ENCODE measurements at regions not wholly inside any gene's neighbourhood (a gene's known extent, or its start where the extent isn't known, plus 50 kb on each side); places are given as distances from the start of the nearest gene placed in this dataset.

GRCh38 chr1:83716641-83717040, 282.3 kb downstream of the TTLL7 start:
- Histone ChIP-seq H3K4me1 (no peaks in the 10 kb centered on the region), H3K4me3 (no peak overlapping the region), H4K20me1 (no peaks in the 10 kb centered on the region), H3K36me3 (no peaks in the 10 kb centered on the region), H3K4me2 (no peak overlapping the region), H3K27ac (no peak overlapping the region), H3K9ac (no peak overlapping the region), H3K9me3 (replicated peaks in 1 of 11) (no peaks in the 10 kb centered on the region), H3K27me3 (no peaks in the 10 kb centered on the region)
- TF ChIP-seq Cebpa-rat (IDR thresholded peaks at IDR 0.05) = no peak

DNA sequence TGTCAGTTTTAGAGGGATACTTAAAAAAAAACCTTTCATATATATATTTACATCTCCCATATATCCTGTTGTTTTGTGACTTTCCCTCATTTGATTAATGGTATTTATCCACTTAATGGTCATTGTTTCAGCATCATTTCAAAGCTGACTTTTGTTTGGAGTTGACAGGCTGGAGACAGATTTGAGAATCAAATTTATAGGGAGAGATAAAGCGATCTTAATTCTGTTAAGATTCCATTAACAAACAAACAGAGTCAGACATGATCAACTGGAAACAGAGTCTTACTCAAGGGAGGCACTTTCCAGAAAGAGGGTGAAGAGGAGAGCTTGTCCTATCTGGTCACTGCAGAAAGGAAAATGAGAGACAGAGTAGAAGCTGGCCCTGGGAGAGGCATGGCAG, 283.4 kb downstream of the TTLL7 start:
- no peak for TF ChIP-seq Cebpa-rat (IDR thresholded peaks at IDR 0.05)
- Histone ChIP-seq H3K9me3 (replicated peaks in 1 of 11) (no peaks in the 10 kb centered on the region), H3K27me3 (no peaks in the 10 kb centered on the region), H3K9ac (no peak overlapping the region), H3K27ac (no peak overlapping the region), H3K4me1 (no peaks in the 10 kb centered on the region), H4K20me1 (no peaks in the 10 kb centered on the region), H3K4me3 (no peak overlapping the region), H3K4me2 (no peak overlapping the region), H3K36me3 (no peaks in the 10 kb centered on the region)

GRCh38 chr1:83709662-83710061, 289.3 kb downstream of the TTLL7 start:
- no peaks in the 10 kb centered on the region for H3K4me1 ChIP-seq
- no peaks in the 10 kb centered on the region for H3K27me3 ChIP-seq
- no peak overlapping the region for H3K4me3 ChIP-seq
- H3K36me3 ChIP-seq = no peaks in the 10 kb centered on the region
- H3K9me3 ChIP-seq (replicated peaks in 1 of 11) = no peaks in the 10 kb centered on the region
- no peak for TF ChIP-seq Cebpa-rat (IDR thresholded peaks at IDR 0.05)
- no peak overlapping the region for H3K4me2 ChIP-seq
- H4K20me1 ChIP-seq = no peaks in the 10 kb centered on the region
- no peak overlapping the region for H3K27ac ChIP-seq
- no peak overlapping the region for H3K9ac ChIP-seq

- 0 out of 20 replicates have a peak, but pooled peaks cover 0 to 1% (median 0%) of the 10 kb centered on the region in 10 experiments for H3K4me1 ChIP-seq
- H3K27ac ChIP-seq = no peak overlapping the region
- H3K9me3 ChIP-seq (replicated peaks in 1 of 11) = no peaks in the 10 kb centered on the region
- no peaks in the 10 kb centered on the region for H4K20me1 ChIP-seq
- H3K36me3 ChIP-seq = no peaks in the 10 kb centered on the region
- H3K27me3 ChIP-seq = no peaks in the 10 kb centered on the region
- H3K9ac ChIP-seq = no peak overlapping the region
- no peak overlapping the region for H3K4me3 ChIP-seq
- TF ChIP-seq Cebpa-rat (IDR thresholded peaks at IDR 0.05) = no peak
- H3K4me2 ChIP-seq = no peak overlapping the region
Measured at GRCh38 chr1:83706354-83706938, 292.5 kb downstream of the TTLL7 start.

DNA sequence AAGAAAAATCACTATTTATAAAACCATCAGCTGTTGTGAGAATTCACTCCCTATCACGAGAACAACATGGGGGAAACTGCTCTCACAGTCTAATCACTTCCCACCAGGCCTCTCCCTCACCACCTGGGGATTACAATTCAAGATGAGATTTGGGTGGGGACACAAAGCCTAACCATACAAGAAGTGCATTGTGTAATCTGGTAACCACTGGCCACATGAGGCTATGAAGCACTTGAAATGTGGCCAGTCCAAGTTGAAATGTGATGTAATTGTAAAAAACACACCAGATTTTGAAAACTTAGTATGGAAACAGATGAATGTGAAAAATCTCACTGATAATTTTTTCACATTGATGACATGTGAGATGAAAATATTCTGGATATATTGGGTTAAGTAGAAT, 293.8 kb downstream of the TTLL7 start:
- Histone ChIP-seq H3K36me3 (no peaks in the 10 kb centered on the region), H3K9me3 (replicated peaks in 1 of 11) (no peaks in the 10 kb centered on the region), H3K9ac (no peak overlapping the region), H3K4me1 (0 out of 20 replicates have a peak, but pooled peaks cover 0 to 4% (median 0%) of the 10 kb centered on the region in 10 experiments), H3K4me2 (no peak overlapping the region), H3K27me3 (no peaks in the 10 kb centered on the region), H3K27ac (no peak overlapping the region), H3K4me3 (no peak overlapping the region), H4K20me1 (no peaks in the 10 kb centered on the region)
- no peak for TF ChIP-seq Cebpa-rat (IDR thresholded peaks at IDR 0.05)

GRCh38 chr1:83704350-83704749, 294.6 kb downstream of the TTLL7 start:
- no peaks in the 10 kb centered on the region for H3K36me3 ChIP-seq
- H3K9me3 ChIP-seq (replicated peaks in 1 of 11) = no peaks in the 10 kb centered on the region
- H3K27ac ChIP-seq = no peak overlapping the region
- no peaks in the 10 kb centered on the region for H3K27me3 ChIP-seq
- no peak overlapping the region for H3K4me3 ChIP-seq
- 0 out of 20 replicates have a peak, but pooled peaks cover 0 to 4% (median 0%) of the 10 kb centered on the region in 10 experiments for H3K4me1 ChIP-seq
- no peak for TF ChIP-seq Cebpa-rat (IDR thresholded peaks at IDR 0.05)
- no peaks in the 10 kb centered on the region for H4K20me1 ChIP-seq
- H3K9ac ChIP-seq = no peak overlapping the region
- H3K4me2 ChIP-seq = no peak overlapping the region

DNA sequence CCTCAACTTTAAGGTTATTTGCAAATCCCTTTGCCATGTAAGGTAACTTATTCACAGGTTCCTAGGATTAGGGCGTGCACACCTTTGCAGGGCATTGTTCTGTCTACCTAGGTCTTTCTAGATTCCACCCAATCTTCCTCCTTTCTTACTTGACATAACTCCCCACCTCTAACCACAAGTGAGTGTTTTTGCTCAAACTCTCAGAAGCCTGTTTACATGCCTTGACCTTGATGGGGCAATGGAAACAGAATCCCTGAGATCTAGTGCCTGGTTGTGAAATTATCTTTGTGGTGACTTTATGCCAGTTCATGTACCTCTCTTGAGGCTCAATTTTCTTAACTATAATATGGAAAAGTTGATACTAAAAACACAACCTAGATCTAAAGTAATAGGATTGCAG, 296.6 kb downstream of the TTLL7 start:
- TF ChIP-seq Cebpa-rat (IDR thresholded peaks at IDR 0.05) = no peak
- Histone ChIP-seq H4K20me1 (no peaks in the 10 kb centered on the region), H3K27ac (no peak overlapping the region), H3K27me3 (no peaks in the 10 kb centered on the region), H3K9me3 (replicated peaks in 1 of 11) (no peaks in the 10 kb centered on the region), H3K4me3 (no peak overlapping the region), H3K9ac (no peak overlapping the region), H3K4me1 (0 out of 20 replicates have a peak, but pooled peaks cover 0 to 4% (median 0%) of the 10 kb centered on the region in 10 experiments), H3K4me2 (no peak overlapping the region), H3K36me3 (no peaks in the 10 kb centered on the region)

DNA sequence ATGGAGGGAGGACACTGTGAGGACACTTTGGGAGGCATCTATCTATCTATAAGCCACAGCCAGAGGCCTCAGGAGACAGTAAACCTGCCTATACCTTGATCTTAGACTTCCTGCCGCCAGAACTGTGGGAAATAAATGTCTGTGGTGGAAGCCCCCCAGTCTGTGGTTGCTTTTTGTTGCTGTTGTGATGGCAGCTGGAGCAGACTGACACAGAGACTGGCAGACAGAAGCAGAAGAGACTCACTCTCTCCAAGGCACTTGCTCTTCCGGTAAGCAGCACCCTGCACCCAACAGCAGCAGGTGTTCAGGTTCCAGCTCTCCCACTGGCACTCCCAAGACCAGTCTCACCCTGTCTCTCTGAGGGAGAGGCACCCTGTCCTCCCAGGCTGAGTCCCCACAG, 297.6 kb downstream of the TTLL7 start:
- Histone ChIP-seq H3K4me3 (no peak overlapping the region), H3K4me1 (0 out of 20 replicates have a peak, but pooled peaks cover 0 to 4% (median 0%) of the 10 kb centered on the region in 10 experiments), H3K27ac (no peak overlapping the region), H3K27me3 (no peaks in the 10 kb centered on the region), H3K4me2 (no peak overlapping the region), H4K20me1 (no peaks in the 10 kb centered on the region), H3K36me3 (no peaks in the 10 kb centered on the region), H3K9ac (no peak overlapping the region), H3K9me3 (replicated peaks in 1 of 11) (no peaks in the 10 kb centered on the region)
- no peak for TF ChIP-seq Cebpa-rat (IDR thresholded peaks at IDR 0.05)

GRCh38 chr1:83698644-83699043, 300.3 kb downstream of the TTLL7 start:
- peaks cover 0 to 8% (median 0%) of the 10 kb centered on the region in 10 experiments; a peak in 3 of 20 replicates for H3K4me1 ChIP-seq
- no peak overlapping the region for H3K4me3 ChIP-seq
- H3K9me3 ChIP-seq (replicated peaks in 1 of 11) = no peaks in the 10 kb centered on the region
- H4K20me1 ChIP-seq = no peaks in the 10 kb centered on the region
- no peak overlapping the region for H3K27ac ChIP-seq
- H3K4me2 ChIP-seq = no peak overlapping the region
- H3K9ac ChIP-seq = no peak overlapping the region
- no peaks in the 10 kb centered on the region for H3K36me3 ChIP-seq
- H3K27me3 ChIP-seq = peaks cover 0 to 11% (median 5%) of the 10 kb centered on the region in 11 experiments; a peak in 10 of 22 replicates
- TF ChIP-seq Cebpa-rat (IDR thresholded peaks at IDR 0.05) = no peak

- no peaks in the 10 kb centered on the region for H4K20me1 ChIP-seq
- no peak for TF ChIP-seq Cebpa-rat (IDR thresholded peaks at IDR 0.05)
- H3K4me1 ChIP-seq = peaks cover 0 to 8% (median 0%) of the 10 kb centered on the region in 10 experiments; a peak in 3 of 20 replicates
- H3K4me2 ChIP-seq = no peak overlapping the region
- no peak overlapping the region for H3K4me3 ChIP-seq
- peaks cover 2 to 18% (median 12%) of the 10 kb centered on the region in 11 experiments; a peak in 17 of 22 replicates for H3K27me3 ChIP-seq
- H3K9ac ChIP-seq = no peak overlapping the region
- no peaks in the 10 kb centered on the region for H3K36me3 ChIP-seq
- H3K9me3 ChIP-seq (replicated peaks in 1 of 11) = no peaks in the 10 kb centered on the region
- no peak overlapping the region for H3K27ac ChIP-seq
Measured at GRCh38 chr1:83697961-83698360, 301.0 kb downstream of the TTLL7 start.
